ENCODE measurements at regions not wholly inside any gene's neighbourhood (a gene's known extent, or its start where the extent isn't known, plus 50 kb on each side); places are given as distances from the start of the nearest gene placed in this dataset.

DNA sequence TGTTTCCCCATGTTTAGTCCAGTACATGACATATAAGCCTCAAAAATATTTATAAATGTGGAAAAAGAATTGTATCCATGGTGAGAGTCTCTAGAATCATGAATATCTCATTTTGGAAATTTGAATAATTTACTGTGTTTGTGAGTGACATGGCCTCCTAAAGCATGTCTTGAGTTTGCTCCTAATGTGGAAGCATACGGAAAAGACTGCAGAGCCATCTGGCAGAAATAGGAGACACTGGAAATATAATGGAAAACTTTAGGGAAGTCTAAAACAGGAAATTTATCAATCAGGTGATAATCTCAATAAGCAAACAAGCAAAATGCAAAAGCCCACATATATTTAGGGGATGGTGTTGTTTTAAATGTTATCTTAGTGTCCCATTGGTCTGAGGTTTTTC lies 465.0 kb downstream of the TDRD3 start:
- CTCF ChIA-PET (ENCODE audit: partially characterized antibody), result no interaction called here
- intact Hi-C loops (cut with micrococcal nuclease), result no loop called here
- no peaks in the 10 kb centered on the region for H3K36me3 Mint-ChIP-seq

DNA sequence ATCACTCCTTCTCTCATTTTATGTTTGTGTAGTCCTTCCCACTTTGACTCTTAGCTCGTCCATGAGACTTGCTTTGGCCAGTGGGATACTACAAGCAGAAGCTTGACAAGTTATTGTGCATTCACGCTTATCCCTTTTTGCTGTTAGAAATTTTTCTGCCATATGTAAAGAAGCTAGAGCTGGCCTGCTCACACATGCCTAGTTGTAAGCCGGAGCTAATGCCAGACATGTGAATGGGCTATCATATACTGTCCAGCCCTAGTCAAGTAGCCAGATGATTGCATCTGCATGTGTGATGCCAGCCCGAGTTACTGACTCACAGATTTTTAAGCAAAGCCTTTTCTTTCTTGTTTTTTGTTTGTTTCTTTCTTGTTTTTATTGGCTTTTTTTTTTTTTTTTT lies 460.7 kb downstream of the TDRD3 start:
- Histone ChIP-seq H3K27ac (ENCODE audit: low read depth, low read length) (no peak overlapping the region), H3K36me3 (ENCODE audit: insufficient read depth, low read length) (no peaks in the 10 kb centered on the region)
- POLR2A ChIA-PET (ENCODE audit: partially characterized antibody), result no interaction called here

More for the DNA sequence above, 465.0 kb downstream of the TDRD3 start:
- Histone ChIP-seq H3K9me3 (ENCODE audit: control insufficient read depth in 1 of 2, low read length in 2 of 2) (no peaks in the 10 kb centered on the region), H3K36me3 (ENCODE audit: insufficient read depth, low read length) (no peaks in the 10 kb centered on the region), H3K4me1 (ENCODE audit: insufficient read depth, low read length) (no peaks in the 10 kb centered on the region), H3K27me3 (ENCODE audit: insufficient read depth, low read length) (no peaks in the 10 kb centered on the region), H3K27ac (ENCODE audit: low read depth, low read length) (no peak overlapping the region), H3K4me3 (ENCODE audit: low read length in 2 of 2) (no peak overlapping the region)
- Mint-ChIP-seq H3K4me3 (no peak overlapping the region), H3K27me3 (no peaks in the 10 kb centered on the region), H3K4me1 (no peaks in the 10 kb centered on the region), H3K27ac (no peak overlapping the region), H3K9me3 (peaks cover 3 to 17% (median 6%) of the 10 kb centered on the region in 8 donors)
- POLR2A ChIA-PET (ENCODE audit: partially characterized antibody), result no interaction called here
- no peak for DNase-seq

DNA sequence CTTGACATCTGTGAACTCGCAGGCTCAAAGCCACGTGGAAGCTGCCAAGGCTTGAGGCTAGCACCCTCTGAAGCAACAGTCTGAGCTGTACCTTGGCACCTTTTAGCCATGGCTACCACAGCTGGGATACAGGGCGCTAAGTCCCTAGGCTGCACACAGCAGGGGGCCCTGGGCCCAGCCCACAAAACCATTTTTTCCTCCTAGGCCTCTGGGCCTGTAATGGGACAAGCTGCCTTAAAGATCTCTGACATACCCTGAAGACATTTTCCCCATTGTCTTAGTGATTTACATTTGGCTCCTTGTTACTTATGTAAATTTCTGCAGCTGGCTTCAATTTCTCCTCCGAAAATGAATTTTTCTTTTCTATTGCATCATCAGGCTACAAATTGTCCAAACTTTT lies 455.9 kb downstream of the TDRD3 start:
- H3K9me3 Mint-ChIP-seq, result peaks cover 2 to 29% (median 12%) of the 10 kb centered on the region in 8 donors

More for the DNA sequence above, 460.7 kb downstream of the TDRD3 start:
- no peaks in the 10 kb centered on the region for H3K27me3 ChIP-seq (ENCODE audit: insufficient read depth, low read length)
- CTCF ChIA-PET (ENCODE audit: partially characterized antibody), result no interaction called here
- Mint-ChIP-seq H3K9me3 (peaks cover 0 to 9% (median 5%) of the 10 kb centered on the region in 8 donors), H3K4me1 (no peaks in the 10 kb centered on the region), H3K4me3 (no peak overlapping the region), H3K36me3 (no peaks in the 10 kb centered on the region), H3K27me3 (no peaks in the 10 kb centered on the region), H3K27ac (no peak overlapping the region)
- no peak for DNase-seq
- no peaks in the 10 kb centered on the region for H3K4me1 ChIP-seq (ENCODE audit: insufficient read depth, low read length)
- H3K4me3 ChIP-seq (ENCODE audit: low read length in 2 of 2), result no peak overlapping the region
- H3K9me3 ChIP-seq (ENCODE audit: control insufficient read depth in 1 of 2, low read length in 2 of 2), result no peaks in the 10 kb centered on the region
- intact Hi-C loops (cut with micrococcal nuclease), result no loop called here

DNA sequence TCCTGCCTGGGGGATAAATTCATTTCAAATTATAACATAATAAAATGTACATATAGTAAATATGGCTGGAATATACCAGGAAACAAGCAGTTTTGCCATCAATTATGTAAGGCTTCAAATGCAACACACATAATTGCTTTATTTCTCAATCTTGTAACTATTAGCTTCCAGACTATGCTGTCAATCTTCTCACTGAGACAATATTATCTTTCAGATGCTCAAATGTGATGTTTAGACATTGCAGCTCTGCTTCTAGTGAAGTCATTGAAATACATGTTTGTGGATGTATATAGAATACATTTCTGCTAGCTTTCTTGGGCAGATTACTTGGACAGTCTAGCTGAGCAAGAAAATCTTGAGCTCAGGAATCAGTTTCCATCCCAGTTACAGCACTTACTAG lies 454.4 kb downstream of the TDRD3 start:
- Histone ChIP-seq H3K27me3 (ENCODE audit: insufficient read depth, low read length) (no peaks in the 10 kb centered on the region), H3K36me3 (ENCODE audit: insufficient read depth, low read length) (no peaks in the 10 kb centered on the region), H3K4me1 (ENCODE audit: insufficient read depth, low read length) (no peaks in the 10 kb centered on the region), H3K9me3 (ENCODE audit: control insufficient read depth in 1 of 2, low read length in 2 of 2) (no peaks in the 10 kb centered on the region), H3K4me3 (ENCODE audit: low read length in 2 of 2) (no peak overlapping the region), H3K27ac (ENCODE audit: low read depth, low read length) (no peak overlapping the region)
- H3K4me3 Mint-ChIP-seq, result no peak overlapping the region
- CTCF ChIA-PET (ENCODE audit: partially characterized antibody), result no interaction called here
- peaks cover 2 to 31% (median 16%) of the 10 kb centered on the region in 8 donors for H3K9me3 Mint-ChIP-seq
- no peaks in the 10 kb centered on the region for H3K4me1 Mint-ChIP-seq
- no peaks in the 10 kb centered on the region for H3K36me3 Mint-ChIP-seq
- POLR2A ChIA-PET (ENCODE audit: partially characterized antibody), result no interaction called here
- intact Hi-C loops (cut with micrococcal nuclease), result no loop called here
- DNase-seq, result no peak
- H3K27me3 Mint-ChIP-seq, result no peaks in the 10 kb centered on the region
- no peak overlapping the region for H3K27ac Mint-ChIP-seq

More for the DNA sequence above, 455.9 kb downstream of the TDRD3 start:
- no peaks in the 10 kb centered on the region for H3K27me3 ChIP-seq (ENCODE audit: insufficient read depth, low read length)
- Mint-ChIP-seq H3K4me1 (no peaks in the 10 kb centered on the region), H3K27me3 (no peaks in the 10 kb centered on the region), H3K36me3 (no peaks in the 10 kb centered on the region), H3K4me3 (no peak overlapping the region), H3K27ac (no peak overlapping the region)
- H3K36me3 ChIP-seq (ENCODE audit: insufficient read depth, low read length), result no peaks in the 10 kb centered on the region
- H3K4me3 ChIP-seq (ENCODE audit: low read length in 2 of 2), result no peak overlapping the region
- ChIA-PET CTCF (ENCODE audit: partially characterized antibody) (no interaction called here), POLR2A (ENCODE audit: partially characterized antibody) (no interaction called here)
- H3K27ac ChIP-seq (ENCODE audit: low read depth, low read length), result no peak overlapping the region
- no peaks in the 10 kb centered on the region for H3K4me1 ChIP-seq (ENCODE audit: insufficient read depth, low read length)
- no peak for DNase-seq
- intact Hi-C loops (cut with micrococcal nuclease), result no loop called here
- no peaks in the 10 kb centered on the region for H3K9me3 ChIP-seq (ENCODE audit: control insufficient read depth in 1 of 2, low read length in 2 of 2)

DNA sequence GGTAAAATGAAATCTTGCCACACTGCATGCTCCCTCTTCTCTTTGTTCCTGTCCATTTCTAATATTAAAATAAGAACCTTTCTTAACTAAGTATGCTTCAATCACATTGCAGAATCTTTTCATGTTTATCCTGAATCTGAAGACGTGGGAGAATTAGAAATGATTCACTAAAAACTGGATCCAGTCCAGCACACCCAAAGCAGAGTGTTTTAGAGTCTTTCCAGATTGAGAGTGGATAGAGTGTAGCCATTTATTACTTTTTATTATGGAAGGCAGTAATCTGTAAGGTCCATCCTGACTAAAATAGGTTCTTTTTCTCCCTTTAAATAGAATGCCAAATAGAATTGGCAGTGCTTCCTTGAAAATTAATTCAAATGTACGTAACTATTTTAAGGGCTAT lies 453.5 kb downstream of the TDRD3 start:
- CTCF ChIA-PET (ENCODE audit: partially characterized antibody), result no interaction called here

DNA sequence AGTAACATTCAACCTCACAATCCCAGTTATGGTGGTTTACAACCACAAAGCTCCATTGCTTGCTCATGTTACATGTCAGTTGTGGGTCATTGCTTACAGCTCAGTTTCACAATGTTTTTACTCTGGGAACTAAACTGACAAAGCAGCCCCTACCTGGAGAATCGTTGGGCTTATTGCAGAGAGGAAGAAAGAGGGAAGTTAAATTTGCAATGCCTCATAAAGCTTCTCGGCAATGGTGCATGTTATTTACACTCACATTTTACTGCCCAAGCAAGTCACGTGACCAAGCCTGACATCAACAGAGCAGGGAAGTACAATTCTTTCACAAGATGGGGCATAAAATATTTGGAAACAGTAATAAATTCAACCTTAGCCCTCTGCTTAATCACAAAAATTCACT lies 441.6 kb downstream of the TDRD3 start:
- Mint-ChIP-seq H3K36me3 (no peaks in the 10 kb centered on the region), H3K9me3 (peaks cover 0 to 12% (median 3%) of the 10 kb centered on the region in 8 donors), H3K27ac (no peak overlapping the region), H3K4me1 (no peaks in the 10 kb centered on the region), H3K4me3 (no peak overlapping the region), H3K27me3 (no peaks in the 10 kb centered on the region)
- intact Hi-C loops (cut with micrococcal nuclease), result no loop called here
- H3K4me1 ChIP-seq (ENCODE audit: insufficient read depth, low read length), result no peaks in the 10 kb centered on the region
- CTCF ChIA-PET (ENCODE audit: partially characterized antibody), result no interaction called here
- no peak overlapping the region for H3K27ac ChIP-seq (ENCODE audit: low read depth, low read length)
- POLR2A ChIA-PET (ENCODE audit: partially characterized antibody), result no interaction called here
- H3K9me3 ChIP-seq (ENCODE audit: control insufficient read depth in 1 of 2, low read length in 2 of 2), result no peaks in the 10 kb centered on the region
- H3K27me3 ChIP-seq (ENCODE audit: insufficient read depth, low read length), result no peaks in the 10 kb centered on the region
- H3K36me3 ChIP-seq (ENCODE audit: insufficient read depth, low read length), result no peaks in the 10 kb centered on the region
- DNase-seq, result no peak
- no peak overlapping the region for H3K4me3 ChIP-seq (ENCODE audit: low read length in 2 of 2)

More for the DNA sequence above, 453.5 kb downstream of the TDRD3 start:
- Mint-ChIP-seq H3K9me3 (peaks cover 2 to 30% (median 16%) of the 10 kb centered on the region in 8 donors), H3K27ac (no peak overlapping the region), H3K27me3 (no peaks in the 10 kb centered on the region), H3K36me3 (no peaks in the 10 kb centered on the region), H3K4me1 (no peaks in the 10 kb centered on the region), H3K4me3 (no peak overlapping the region)
- Histone ChIP-seq H3K27me3 (ENCODE audit: insufficient read depth, low read length) (no peaks in the 10 kb centered on the region), H3K4me1 (ENCODE audit: insufficient read depth, low read length) (no peaks in the 10 kb centered on the region), H3K27ac (ENCODE audit: low read depth, low read length) (no peak overlapping the region), H3K9me3 (ENCODE audit: control insufficient read depth in 1 of 2, low read length in 2 of 2) (no peaks in the 10 kb centered on the region), H3K36me3 (ENCODE audit: insufficient read depth, low read length) (no peaks in the 10 kb centered on the region), H3K4me3 (ENCODE audit: low read length in 2 of 2) (no peak overlapping the region)
- DNase-seq, result no peak
- intact Hi-C loops (cut with micrococcal nuclease), result no loop called here
- POLR2A ChIA-PET (ENCODE audit: partially characterized antibody), result no interaction called here

DNA sequence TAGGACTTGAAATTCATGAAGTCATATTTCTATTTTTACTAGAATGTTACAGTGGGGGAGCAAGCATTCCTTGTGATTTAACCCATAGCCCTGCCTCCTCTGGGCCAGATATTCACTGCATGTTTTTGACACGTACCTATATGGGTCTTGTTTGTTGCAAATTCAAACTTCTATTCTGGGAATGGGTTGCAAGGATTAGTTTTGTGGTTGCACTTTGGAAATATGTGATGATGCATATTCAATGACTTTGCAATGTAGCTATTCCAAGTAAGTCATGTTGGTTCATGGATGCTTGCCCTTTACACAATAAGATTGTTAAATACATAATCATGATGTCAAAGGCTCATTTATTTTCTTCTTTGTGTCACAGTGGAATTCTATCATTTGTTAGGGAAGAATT lies 440.8 kb downstream of the TDRD3 start:
- Mint-ChIP-seq H3K9me3 (peaks cover 0 to 9% (median 3%) of the 10 kb centered on the region in 8 donors), H3K36me3 (no peaks in the 10 kb centered on the region), H3K27me3 (no peaks in the 10 kb centered on the region), H3K4me3 (no peak overlapping the region), H3K4me1 (no peaks in the 10 kb centered on the region), H3K27ac (no peak overlapping the region)
- H3K27ac ChIP-seq (ENCODE audit: low read depth, low read length), result no peak overlapping the region
- no peaks in the 10 kb centered on the region for H3K9me3 ChIP-seq (ENCODE audit: control insufficient read depth in 1 of 2, low read length in 2 of 2)
- CTCF ChIA-PET (ENCODE audit: partially characterized antibody), result no interaction called here
- no peaks in the 10 kb centered on the region for H3K27me3 ChIP-seq (ENCODE audit: insufficient read depth, low read length)
- no peaks in the 10 kb centered on the region for H3K36me3 ChIP-seq (ENCODE audit: insufficient read depth, low read length)
- DNase-seq, result no peak
- H3K4me3 ChIP-seq (ENCODE audit: low read length in 2 of 2), result no peak overlapping the region
- intact Hi-C loops (cut with micrococcal nuclease), result no loop called here
- POLR2A ChIA-PET (ENCODE audit: partially characterized antibody), result no interaction called here
- H3K4me1 ChIP-seq (ENCODE audit: insufficient read depth, low read length), result no peaks in the 10 kb centered on the region

DNA sequence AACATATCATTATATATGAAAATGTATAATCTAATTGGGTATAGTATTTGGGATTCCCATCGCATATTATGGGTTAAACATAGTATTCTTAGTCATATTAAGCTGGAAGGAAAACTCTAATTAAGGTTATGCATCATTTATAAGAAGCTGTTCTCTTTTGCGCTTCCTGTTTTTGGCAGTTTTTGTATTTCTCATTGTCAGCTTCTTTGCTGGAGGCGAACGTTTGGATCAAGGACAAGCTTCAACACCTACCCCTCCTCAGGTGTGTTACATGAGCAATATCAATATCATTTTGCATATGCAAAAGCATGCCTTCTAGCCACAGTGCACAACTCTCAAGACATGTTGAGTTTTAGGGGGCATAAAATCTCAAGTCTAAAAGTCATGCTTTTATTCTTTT lies 439.8 kb downstream of the TDRD3 start:
- no peaks in the 10 kb centered on the region for H3K27me3 ChIP-seq (ENCODE audit: insufficient read depth, low read length)
- H3K36me3 ChIP-seq (ENCODE audit: insufficient read depth, low read length), result no peaks in the 10 kb centered on the region
- Mint-ChIP-seq H3K4me1 (no peaks in the 10 kb centered on the region), H3K36me3 (no peaks in the 10 kb centered on the region), H3K27me3 (no peaks in the 10 kb centered on the region), H3K4me3 (no peak overlapping the region), H3K9me3 (peaks cover 0 to 6% (median 3%) of the 10 kb centered on the region in 8 donors), H3K27ac (no peak overlapping the region)
- ChIA-PET CTCF (ENCODE audit: partially characterized antibody) (no interaction called here), POLR2A (ENCODE audit: partially characterized antibody) (no interaction called here)
- no peaks in the 10 kb centered on the region for H3K4me1 ChIP-seq (ENCODE audit: insufficient read depth, low read length)
- no peak for DNase-seq
- no peak overlapping the region for H3K27ac ChIP-seq (ENCODE audit: low read depth, low read length)
- intact Hi-C loops (cut with micrococcal nuclease), result no loop called here
- H3K9me3 ChIP-seq (ENCODE audit: control insufficient read depth in 1 of 2, low read length in 2 of 2), result no peaks in the 10 kb centered on the region
- no peak overlapping the region for H3K4me3 ChIP-seq (ENCODE audit: low read length in 2 of 2)

Data from CD4-positive, alpha-beta memory T cell (primary cell).